H1 (cell line): ENCODE measurements at regions not wholly inside any gene's neighbourhood (a gene's known extent, or its start where the extent isn't known, plus 50 kb on each side); places are given as distances from the start of the nearest gene placed in this dataset.
A peak's percentile ranks its signal among the peaks of the same experiment; 100 is the strongest.

ENCODE experiments used
- CTCF ChIA-PET: fragments of 300-600 bp; sonication (Branson Sonifier 250); formaldehyde crosslinking; loops from one replicate; lab custom pipeline; 2021; ENCODE audit not compliant: partially characterized antibody; lab: Charles Lee
- POLR2A ChIA-PET: fragments of 300-600 bp; sonication (Branson Sonifier 250); formaldehyde crosslinking; loops from one replicate; lab custom pipeline; 2021; ENCODE audit warnings: inconsistent platforms; ENCODE audit not compliant: partially characterized antibody; lab: Charles Lee
- DNase-seq, 2 experiments: peaks; one replicate each; pipeline versions ENCODE4 v3.0.0 to v3.0.0-alpha.2; 2010 to 2022; ENCODE audit warnings: low spot score in 2 of 2, low read depth in 1 of 2, mixed read lengths in 1 of 2
- FAIRE-seq: peaks from 2 replicates; lab custom pipeline; 2011; peaks lifted over from hg19 to GRCh38; lab: Jason Lieb, UNC
- H2AFZ ChIP-seq: 2 replicates; pipeline ENCODE4 v1.8.1; 2012; ENCODE audit warnings: low read length, inconsistent platforms
- H2AK5ac ChIP-seq: 2 replicates; pipeline ENCODE4 v1.6.1; 2013; ENCODE audit warnings: low read depth, low read length
- H2BK120ac ChIP-seq: replicated peaks from 2 replicates; pipeline ENCODE3; 2013; ENCODE audit warnings: low read depth, low read length, inconsistent platforms
- H2BK12ac ChIP-seq: 2 replicates; pipeline ENCODE4 v1.6.1; 2013; ENCODE audit warnings: low read depth, low read length
- H2BK15ac ChIP-seq: 2 replicates; pipeline ENCODE4 v1.6.1; 2013; ENCODE audit warnings: low read length
- H2BK20ac ChIP-seq: 2 replicates; pipeline ENCODE4 v1.6.1; 2013; ENCODE audit warnings: low read length
- H2BK5ac ChIP-seq: 2 replicates; pipeline ENCODE4 v1.6.1; 2013; ENCODE audit warnings: low read depth, low read length
- H3K14ac ChIP-seq: 2 replicates; pipeline ENCODE4 v1.6.1; 2013; ENCODE audit warnings: inconsistent platforms; ENCODE audit not compliant: insufficient read length
- H3K18ac ChIP-seq: 2 replicates; pipeline ENCODE4 v1.6.1; 2013; ENCODE audit warnings: low read length; ENCODE audit errors: extremely low read depth
- H3K23ac ChIP-seq: 2 replicates; pipeline ENCODE4 v1.6.1; 2013; ENCODE audit warnings: inconsistent platforms; ENCODE audit not compliant: insufficient read length
- H3K23me2 ChIP-seq: 2 replicates; pipeline ENCODE4 v1.6.1; 2013; ENCODE audit warnings: low read depth, low read length
- H3K27ac ChIP-seq: 2 replicates; pipeline ENCODE4 v1.6.1; 2011; ENCODE audit warnings: low read depth, low read length, inconsistent platforms
- H3K27me3 ChIP-seq, 4 experiments: replicated peaks in 1 of 4; 1 replicate in 1 of 4; 2 replicates in 3 of 4; pipeline versions ENCODE4 v1.6.1 to v1.8.1; 2011 to 2013; ENCODE audit warnings: low read length in 3 of 4, mild to moderate bottlenecking in 3 of 4, inconsistent platforms in 2 of 4, mixed read lengths in 2 of 4, moderate library complexity in 1 of 4; ENCODE audit not compliant: control insufficient read depth in 3 of 4, insufficient read depth in 3 of 4; ENCODE audit errors: extremely low read depth in 1 of 4
- H3K36me3 ChIP-seq, 4 experiments: 2 replicates each; pipeline versions ENCODE4 v1.6.1 to v1.8.1; 2011 to 2013; ENCODE audit warnings: mild to moderate bottlenecking in 4 of 4, low read length in 3 of 4, moderate library complexity in 2 of 4, control low read depth in 1 of 4, inconsistent platforms in 1 of 4; ENCODE audit not compliant: insufficient read depth in 4 of 4, control insufficient read depth in 2 of 4
- H3K4ac ChIP-seq: replicated peaks from 2 replicates; pipeline ENCODE3; 2013; ENCODE audit warnings: low read length, low read depth, mixed read lengths, inconsistent platforms; ENCODE audit not compliant: insufficient read length
- H3K4me1 ChIP-seq, 4 experiments: replicated peaks in 1 of 4; 1 replicate in 1 of 4; 2 replicates in 3 of 4; pipeline versions ENCODE4 v1.6.1 to v1.8.1; 2011 to 2013; ENCODE audit warnings: low read length in 3 of 4, inconsistent platforms in 2 of 4, mixed read lengths in 1 of 4; ENCODE audit not compliant: insufficient read depth in 4 of 4, control insufficient read depth in 3 of 4
- H3K4me2 ChIP-seq, 2 experiments: 2 replicates each; pipeline versions ENCODE4 v1.6.1 to v1.8.1; 2011 to 2013; ENCODE audit warnings: low read depth in 2 of 2, low read length in 2 of 2, control low read depth in 1 of 2, inconsistent platforms in 1 of 2, mild to moderate bottlenecking in 1 of 2; ENCODE audit not compliant: insufficient read depth in 1 of 2
- H3K4me3 ChIP-seq, 4 experiments: fragments of 200-600, 300-600 bp in 1 of 4; sonication (generic), shearing (Covaris generic), sonication (Bioruptor Twin) in 1 of 4; 2 replicates each; pipeline versions ENCODE4 v1.5.1 to v1.8.1; 2011 to 2016; ENCODE audit warnings: low read length in 4 of 4, low read depth in 3 of 4, control low read depth in 2 of 4, inconsistent platforms in 2 of 4, mild to moderate bottlenecking in 2 of 4, mixed read lengths in 1 of 4, moderate library complexity in 1 of 4; ENCODE audit not compliant: insufficient read depth in 2 of 4; ENCODE audit errors: extremely low read depth in 1 of 4
- H3K56ac ChIP-seq: replicated peaks from 2 replicates; pipeline ENCODE3; 2013; ENCODE audit warnings: low read depth, mild to moderate bottlenecking, mixed read lengths, low read length, inconsistent platforms; ENCODE audit not compliant: insufficient read length
- H3K79me1 ChIP-seq: 2 replicates; pipeline ENCODE4 v1.6.1; 2013; ENCODE audit warnings: low read depth, low read length, control low read depth
- H3K79me2 ChIP-seq, 2 experiments: 2 replicates each; pipeline versions ENCODE4 v1.6.1 to v1.8.1; 2012 to 2013; ENCODE audit warnings: low read length in 2 of 2, mild to moderate bottlenecking in 2 of 2, inconsistent platforms in 1 of 2; ENCODE audit not compliant: insufficient read depth in 2 of 2, control insufficient read depth in 1 of 2
- H3K9ac ChIP-seq, 4 experiments: replicated peaks in 1 of 4; 1 replicate in 1 of 4; 2 replicates in 3 of 4; pipeline versions ENCODE4 v1.6.1 to v1.8.1; 2011 to 2013; ENCODE audit warnings: low read depth in 3 of 4, low read length in 3 of 4, control low read depth in 2 of 4, mild to moderate bottlenecking in 2 of 4, moderate library complexity in 2 of 4, inconsistent platforms in 1 of 4; ENCODE audit errors: extremely low read depth in 1 of 4
- H3K9me3 ChIP-seq, 2 experiments: 2 replicates each; pipeline versions ENCODE4 v1.6.1 to v1.8.1; 2012 to 2013; ENCODE audit warnings: mild to moderate bottlenecking in 2 of 2, moderate library complexity in 2 of 2, control low read depth in 1 of 2, inconsistent platforms in 1 of 2, low read depth in 1 of 2, low read length in 1 of 2, mixed read lengths in 1 of 2; ENCODE audit not compliant: insufficient read depth in 2 of 2
- H4K20me1 ChIP-seq, 2 experiments: replicated peaks in 1 of 2; 2 replicates each; pipeline versions ENCODE3 to v1.8.1; 2011 to 2013; ENCODE audit warnings: inconsistent platforms in 2 of 2, low read length in 2 of 2, mild to moderate bottlenecking in 1 of 2; ENCODE audit not compliant: insufficient read depth in 2 of 2, control insufficient read depth in 1 of 2
- H4K5ac ChIP-seq: 2 replicates; pipeline ENCODE4 v1.6.1; 2013; ENCODE audit warnings: low read length, low read depth, mixed read lengths, inconsistent platforms; ENCODE audit not compliant: insufficient read length
- H4K8ac ChIP-seq: 2 replicates; pipeline ENCODE4 v1.8.0; 2013; ENCODE audit warnings: mild to moderate bottlenecking, moderate library complexity, low read length, inconsistent platforms; ENCODE audit not compliant: insufficient read depth; ENCODE audit errors: extremely low read depth
- H4K91ac ChIP-seq: replicated peaks from 2 replicates; pipeline ENCODE3; 2013; ENCODE audit warnings: low read length, mixed read lengths, inconsistent platforms; ENCODE audit not compliant: insufficient read length
- CHD2 ChIP-seq: IDR thresholded peaks from 2 replicates; pipeline ENCODE4 v1.6.1; 2012; ENCODE audit warnings: low read length, improper control_type of control experiment
- KDM5A ChIP-seq: fragments of 200-600 bp; IDR thresholded peaks from 2 replicates; pipeline ENCODE4 v1.7.1; 2012; ENCODE audit warnings: mild to moderate bottlenecking, low read length, inconsistent platforms, mixed read lengths
- TAF7 ChIP-seq: optimal IDR thresholded peaks from 2 replicates; pipeline ENCODE3; 2011; ENCODE audit warnings: low read depth, mild to moderate bottlenecking, inconsistent platforms, low read length, moderate library complexity, borderline replicate concordance
- WGBS, 2 experiments: shearing (Covaris generic) in 1 of 2; methylation state at CpG; one replicate each; pipeline versions ENCODE4 v1.1.6 to v1.1.7; 2013 to 2015; ENCODE audit warnings: low lambda C conversion rate in 2 of 2, mixed read lengths in 2 of 2, inconsistent platforms in 1 of 2, low coverage in 1 of 2, missing lambda C conversion rate in 1 of 2; ENCODE audit not compliant: insufficient replicate concordance in 2 of 2, insufficient coverage in 1 of 2, insufficient read length in 1 of 2; ENCODE audit errors: extremely low coverage in 1 of 2, missing lambda C conversion rate in 1 of 2; 5-methylcytosine and 5-hydroxymethylcytosine counted together

DNA sequence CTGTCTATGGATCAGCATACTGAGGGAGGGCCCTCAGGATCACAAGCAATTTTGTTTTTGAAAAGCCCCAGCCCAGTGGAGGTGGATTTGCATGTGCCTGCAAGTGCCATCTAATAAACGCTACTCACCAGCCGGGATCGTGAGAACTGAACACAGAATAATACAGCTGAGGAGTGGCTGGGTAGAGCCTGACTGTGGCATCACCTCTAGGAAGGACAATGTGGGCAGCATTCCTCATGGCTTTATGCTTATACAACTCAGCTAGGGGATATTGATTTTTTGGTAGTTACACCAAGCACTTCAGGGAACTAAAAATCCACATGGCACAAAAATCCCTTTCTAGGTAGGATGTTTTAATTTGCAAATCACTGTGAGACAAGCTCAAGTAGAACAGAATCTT, 72.7 kb upstream of the PALS2 start:
- 85% methylated on average over 3 of the region's 3 CpGs; no CpG with 5 or more reads in 1 of the 2 experiments for WGBS, 2 experiments
- Histone ChIP-seq H3K79me1 (no peaks in the 10 kb centered on the region), H4K20me1 (no peaks in the 10 kb centered on the region), H3K27ac (no peak overlapping the region), H3K27me3 (no peaks in the 10 kb centered on the region; a peak in 1 of 7 replicates), H2BK120ac (no peak overlapping the region), H3K23ac (no peak overlapping the region), H4K5ac (no peak overlapping the region), H2BK20ac (no peak overlapping the region), H2BK5ac (0 out of 2 replicates have a peak overlapping the region, but pooled peaks have one; percentile 27), H3K56ac (no peak overlapping the region), H3K4ac (no peak overlapping the region), H3K79me2 (no peaks in the 10 kb centered on the region), H4K8ac (0 out of 2 replicates have a peak overlapping the region, but pooled peaks have one; percentile 9), H3K9me3 (no peaks in the 10 kb centered on the region), H3K4me1 (peaks cover 3 to 4% (median 3%) of the 10 kb centered on the region in 4 experiments; a peak in 6 of 7 replicates), H4K91ac (no peak overlapping the region), H2AFZ (0 out of 2 replicates have a peak overlapping the region, but pooled peaks have one; percentile 48), H3K18ac (no peak overlapping the region), H3K4me3 (no peak overlapping the region), H3K36me3 (no peaks in the 10 kb centered on the region), H3K14ac (no peak overlapping the region), H3K23me2 (no peaks in the 10 kb centered on the region), H2AK5ac (no peak overlapping the region), H2BK12ac (no peak overlapping the region), H3K4me2 (no peak overlapping the region; a peak in 1 of 4 replicates), H2BK15ac (no peak overlapping the region), H3K9ac (no peak overlapping the region)
- FAIRE-seq (no peak), DNase-seq (no peak)
- ChIA-PET POLR2A (interaction anchor here (1.1 to 1.7 kb wide), 2 partner anchors 24 to 66 kb away, joined by 3 to 4 read pairs; no protein-coding TSS in a partner anchor), CTCF (interaction anchor here (1.0 to 1.8 kb wide), 6 partner anchors 9 to 146 kb away, joined by 3 to 6 read pairs (median 4); partner anchors contain the start of gene PALS2)
- TF ChIP-seq KDM5A (no peak), TAF7 (no peak), CHD2 (no peak)
